ENCODE measurements at regions not wholly inside any gene's neighbourhood (a gene's known extent, or its start where the extent isn't known, plus 50 kb on each side); places are given as distances from the start of the nearest gene placed in this dataset.
A peak's percentile ranks its signal among the peaks of the same experiment; 100 is the strongest.

GRCh38 chr7:131090886-131091692 lies 236.6 kb upstream of the MKLN1 start:
- no peak for DNase-seq

- no peak for DNase-seq
These were observed 233.0 kb upstream of the MKLN1 start for GRCh38 chr7:131094685-131095084.

GRCh38 chr7:131095346-131095745 lies 232.3 kb upstream of the MKLN1 start:
- no peak for DNase-seq

- no peak for DNase-seq
These were observed 231.3 kb upstream of the MKLN1 start for GRCh38 chr7:131096267-131096927.

GRCh38 chr7:131097662-131098376 lies 229.9 kb upstream of the MKLN1 start:
- DNase-seq, result no peak

- DNase-seq, result no peak
These were observed 229.1 kb upstream of the MKLN1 start for GRCh38 chr7:131098527-131098926.

- no peak for DNase-seq
These were observed 227.2 kb upstream of the MKLN1 start for GRCh38 chr7:131100357-131101054.

- DNase-seq, result no peak
These were observed 223.7 kb upstream of the MKLN1 start for GRCh38 chr7:131103997-131104396.

- no peak for DNase-seq
These were observed 222.9 kb upstream of the MKLN1 start for GRCh38 chr7:131104596-131105293.

- no peak for DNase-seq
These were observed 222.3 kb upstream of the MKLN1 start for GRCh38 chr7:131105294-131105798.

- no peak for DNase-seq
These were observed 221.6 kb upstream of the MKLN1 start for GRCh38 chr7:131105799-131106680.

- DNase-seq, result no peak
These were observed 220.9 kb upstream of the MKLN1 start for GRCh38 chr7:131106681-131107336.

GRCh38 chr7:131107337-131108211 lies 220.1 kb upstream of the MKLN1 start:
- peak; percentile 40 for DNase-seq

GRCh38 chr7:131108212-131108940 lies 219.3 kb upstream of the MKLN1 start:
- DNase-seq, result no peak

- no peak for DNase-seq
These were observed 218.5 kb upstream of the MKLN1 start for GRCh38 chr7:131109011-131109758.

GRCh38 chr7:131109759-131110296 lies 217.8 kb upstream of the MKLN1 start:
- no peak for DNase-seq

- no peak for DNase-seq
These were observed 217.2 kb upstream of the MKLN1 start for GRCh38 chr7:131110297-131111080.

Measured in SIG-M5 (cell line).